ENCODE measurements at regions not wholly inside any gene's neighbourhood (a gene's known extent, or its start where the extent isn't known, plus 50 kb on each side); places are given as distances from the start of the nearest gene placed in this dataset.

GRCh38 chr21:38958323-38958705 lies 152.6 kb downstream of the ETS2 start:
- FAIRE-seq (no peak), DNase-seq (ENCODE audit: insufficient read length, low spot score) (no peak)
- no peak for TF ChIP-seq CTCF (IDR thresholded peaks at IDR 0.05; ENCODE audit: insufficient read depth, missing control alignments)

- no peak for TF ChIP-seq CTCF (IDR thresholded peaks at IDR 0.05; ENCODE audit: insufficient read depth, missing control alignments)
Measured at GRCh38 chr21:38957575-38958322, 152.0 kb downstream of the ETS2 start.

GRCh38 chr21:38956856-38957571 lies 151.3 kb downstream of the ETS2 start:
- TF ChIP-seq CTCF (IDR thresholded peaks at IDR 0.05; ENCODE audit: insufficient read depth, missing control alignments), result no peak
- FAIRE-seq, result no peak
- no peak for DNase-seq (ENCODE audit: insufficient read length, low spot score)

More at GRCh38 chr21:38957575-38958322, 152.0 kb downstream of the ETS2 start:
- FAIRE-seq, result no peak
- DNase-seq (ENCODE audit: insufficient read length, low spot score), result no peak

GRCh38 chr21:38956521-38956855 lies 150.8 kb downstream of the ETS2 start:
- no peak for DNase-seq (ENCODE audit: insufficient read length, low spot score)
- FAIRE-seq, result no peak
- TF ChIP-seq CTCF (IDR thresholded peaks at IDR 0.05; ENCODE audit: insufficient read depth, missing control alignments), result no peak

GRCh38 chr21:38956007-38956406 lies 150.3 kb downstream of the ETS2 start:
- no peak for DNase-seq (ENCODE audit: insufficient read length, low spot score)
- no peak for TF ChIP-seq CTCF (IDR thresholded peaks at IDR 0.05; ENCODE audit: insufficient read depth, missing control alignments)
- FAIRE-seq, result no peak

GRCh38 chr21:38955495-38955894 lies 149.8 kb downstream of the ETS2 start:
- FAIRE-seq, result no peak
- TF ChIP-seq CTCF (IDR thresholded peaks at IDR 0.05; ENCODE audit: insufficient read depth, missing control alignments), result no peak
- DNase-seq (ENCODE audit: insufficient read length, low spot score), result no peak

- TF ChIP-seq CTCF (IDR thresholded peaks at IDR 0.05; ENCODE audit: insufficient read depth, missing control alignments), result no peak
- no peak for DNase-seq (ENCODE audit: insufficient read length, low spot score)
- no peak for FAIRE-seq
Measured at GRCh38 chr21:38954588-38955004, 148.9 kb downstream of the ETS2 start.
